RCC 7860 (cell line): ENCODE measurements at regions not wholly inside any gene's neighbourhood (a gene's known extent, or its start where the extent isn't known, plus 50 kb on each side); places are given as distances from the start of the nearest gene placed in this dataset.
"Not testable (repeated sequence)": the region's sequence is repeated elsewhere in the genome, so short reads cannot be mapped to it uniquely, and the experiment has no call there.

ENCODE experiments used
- DNase-seq: peaks from one replicate; pipeline ENCODE4 v3.0.0-alpha.2; 2015; ENCODE audit warnings: low spot score
- FAIRE-seq: peaks from 2 replicates; lab custom pipeline; 2012; peaks lifted over from hg19 to GRCh38; lab: Jason Lieb, UNC

- FAIRE-seq (no peak), DNase-seq (no peak)
Measured at GRCh38 chr14:106343626-106344025, 817.2 kb downstream of the TMEM121 start.

- not testable (repeated sequence) for FAIRE-seq, DNase-seq
Measured at GRCh38 chr14:106344065-106344614, 817.8 kb downstream of the TMEM121 start.

- peak; percentile 3 for DNase-seq
- FAIRE-seq = not testable (repeated sequence)
Measured at GRCh38 chr14:106344791-106345479, 818.6 kb downstream of the TMEM121 start.

- peak; percentile 3 for DNase-seq
- no peak for FAIRE-seq
Measured at GRCh38 chr14:106346084-106346483, 819.7 kb downstream of the TMEM121 start.

- FAIRE-seq (no peak), DNase-seq (peak; percentile 3)
Measured at GRCh38 chr14:106346534-106347290, 820.3 kb downstream of the TMEM121 start.

- FAIRE-seq (no peak), DNase-seq (peak; percentile 3)
Measured at GRCh38 chr14:106347291-106347778, 821.0 kb downstream of the TMEM121 start.

- DNase-seq (no peak), FAIRE-seq (no peak)
Measured at GRCh38 chr14:106347890-106348755, 821.7 kb downstream of the TMEM121 start.

- not testable (repeated sequence) for FAIRE-seq
- DNase-seq = peak; percentile 19
Measured at GRCh38 chr14:106348873-106349540, 822.6 kb downstream of the TMEM121 start.

- not testable (repeated sequence) for FAIRE-seq, DNase-seq
Measured at GRCh38 chr14:106349678-106350457, 823.5 kb downstream of the TMEM121 start.

- not testable (repeated sequence) for FAIRE-seq, DNase-seq
Measured at GRCh38 chr14:106355007-106355791, 828.8 kb downstream of the TMEM121 start.

- FAIRE-seq, DNase-seq: not testable (repeated sequence)
Measured at GRCh38 chr14:106355881-106356642, 829.7 kb downstream of the TMEM121 start.

GRCh38 chr14:106356643-106356930 lies 830.2 kb downstream of the TMEM121 start:
- DNase-seq, FAIRE-seq: not testable (repeated sequence)

GRCh38 chr14:106359157-106359887 lies 832.9 kb downstream of the TMEM121 start:
- not testable (repeated sequence) for DNase-seq, FAIRE-seq

- not testable (repeated sequence) for DNase-seq, FAIRE-seq
Measured at GRCh38 chr14:106365371-106365770, 839.0 kb downstream of the TMEM121 start.

- not testable (repeated sequence) for FAIRE-seq, DNase-seq
Measured at GRCh38 chr14:106365894-106366293, 839.5 kb downstream of the TMEM121 start.

GRCh38 chr14:106366971-106367370 lies 840.6 kb downstream of the TMEM121 start:
- FAIRE-seq = not testable (repeated sequence)

GRCh38 chr14:106369456-106369855 lies 843.1 kb downstream of the TMEM121 start:
- not testable (repeated sequence) for DNase-seq, FAIRE-seq

More at GRCh38 chr14:106366971-106367370, 840.6 kb downstream of the TMEM121 start:
- DNase-seq = not testable (repeated sequence)
